K562 (cell line): ENCODE measurements at regions not wholly inside any gene's neighbourhood (a gene's known extent, or its start where the extent isn't known, plus 50 kb on each side); places are given as distances from the start of the nearest gene placed in this dataset.

Experiments used
- ATAC-seq: fragments of 200-7000 bp; cut with Tn5 transposase; 3 replicates; pipeline ENCODE4 v1.9.1; 2020; ENCODE audit warnings: moderate library complexity
- BruUV-seq: library from RNA; stranded (reverse); fragments of 400-500 nt; replicated peaks from 2 replicates; lab custom pipeline; 2021; lab: Mats Ljungman, UMichigan
- CTCF ChIA-PET: fragments of 300-600 bp; formaldehyde crosslinking; extraction: SDS; loops from one replicate; lab custom pipeline; 2021; ENCODE audit warnings: low intra/inter-chr PET ratio; lab: Yijun Ruan, JAX
- POLR2A ChIA-PET: fragments of 300-600, 350-650 bp; sonication (Branson Sonifier 250); formaldehyde crosslinking; extraction: SDS; loops from one replicate; lab custom pipeline; 2021; ENCODE audit warnings: antibody characterized with exemption, inconsistent platforms; lab: Yijun Ruan, JAX
- DNase-seq, 4 experiments: peaks; one replicate each; pipeline versions ENCODE4 v3.0.0 to v3.0.0-alpha.2; 2011 to 2018; ENCODE audit warnings: low spot score in 3 of 4, mixed read lengths in 3 of 4; ENCODE audit errors: extremely low read depth in 1 of 4
- FAIRE-seq: peaks from 2 replicates; lab custom pipeline; 2011; peaks lifted over from hg19 to GRCh38; lab: Jason Lieb, UNC
- H2AFZ ChIP-seq: 2 replicates; pipeline ENCODE4 v1.6.0; 2011; ENCODE audit warnings: low read depth, low read length, control low read depth, inconsistent platforms
- H3K27ac ChIP-seq: fragments of 200-600 bp; 3 replicates; pipeline ENCODE4 v1.8.0; 2011; ENCODE audit warnings: low read depth, mild to moderate bottlenecking, control low read depth, inconsistent platforms, low read length, moderate library complexity, mixed read lengths; ENCODE audit errors: extremely low read depth
- H3K27me3 ChIP-seq, 2 experiments: fragments of 300-600 bp in 1 of 2; 2 replicates in 1 of 2; 3 replicates in 1 of 2; pipeline versions ENCODE4 v1.6.0 to v1.8.0; 2011; ENCODE audit warnings: inconsistent platforms in 2 of 2, low read length in 2 of 2, mild to moderate bottlenecking in 1 of 2, mixed read lengths in 1 of 2, moderate library complexity in 1 of 2; ENCODE audit not compliant: control insufficient read depth in 2 of 2, insufficient read depth in 2 of 2
- H3K36me3 ChIP-seq: fragments of 300-600 bp; 3 replicates; pipeline ENCODE4 v1.8.0; 2011; ENCODE audit warnings: mild to moderate bottlenecking, low read length, inconsistent platforms; ENCODE audit not compliant: control insufficient read depth, insufficient read depth
- H3K4me1 ChIP-seq, 2 experiments: fragments of 200-600 bp in 1 of 2; replicated peaks in 1 of 2; 2 replicates in 1 of 2; 3 replicates in 1 of 2; pipeline versions ENCODE4 v1.5.1 to v1.8.0; 2011; ENCODE audit warnings: inconsistent platforms in 2 of 2, low read length in 2 of 2, mild to moderate bottlenecking in 1 of 2, mixed read lengths in 1 of 2, moderate library complexity in 1 of 2; ENCODE audit not compliant: control insufficient read depth in 2 of 2, insufficient read depth in 2 of 2
- H3K4me2 ChIP-seq: 2 replicates; pipeline ENCODE4 v1.6.1; 2011; ENCODE audit warnings: low read length, control low read depth, inconsistent platforms, mixed read lengths; ENCODE audit not compliant: insufficient read depth
- H3K4me3 ChIP-seq: fragments of 200-600 bp; sonication (generic), shearing (Covaris generic); 2 replicates; pipeline ENCODE4 v1.5.1; 2016; ENCODE audit warnings: control low read depth, inconsistent platforms
- H3K79me2 ChIP-seq: fragments of 200-600 bp; 3 replicates; pipeline ENCODE4 v1.8.0; 2011; ENCODE audit warnings: low read length, inconsistent platforms; ENCODE audit not compliant: control insufficient read depth, insufficient read depth
- H3K9ac ChIP-seq, 2 experiments: 2 replicates each; pipeline versions ENCODE4 v1.6.0 to v1.6.1; 2011; ENCODE audit warnings: low read depth in 2 of 2, low read length in 2 of 2, control low read depth in 1 of 2, inconsistent platforms in 1 of 2, mild to moderate bottlenecking in 1 of 2, mixed read lengths in 1 of 2; ENCODE audit not compliant: insufficient read depth in 1 of 2
- H3K9me1 ChIP-seq: one replicate; pipeline ENCODE4 v1.6.0; 2011; ENCODE audit warnings: inconsistent platforms, mild to moderate bottlenecking, low read length, moderate library complexity; ENCODE audit not compliant: control insufficient read depth, insufficient read depth
- H3K9me3 ChIP-seq: replicated peaks from 2 replicates; pipeline ENCODE4 v1.5.1; 2011; ENCODE audit warnings: low read depth, low read length, inconsistent platforms; ENCODE audit not compliant: control insufficient read depth, insufficient read depth
- H4K20me1 ChIP-seq: replicated peaks from 2 replicates; pipeline ENCODE4 v1.6.1; 2011; ENCODE audit warnings: low read length, inconsistent platforms, mixed read lengths; ENCODE audit not compliant: control insufficient read depth, insufficient read depth
- HDGF ChIP-seq: fragments of 450-650 bp; IDR thresholded peaks from 2 replicates; pipeline ENCODE4 v1.6.1; 2016
- IRF2 ChIP-seq: sonication (generic); formaldehyde crosslinking; IDR thresholded peaks from 2 replicates; pipeline ENCODE4 v1.8.1; 2022; ENCODE audit warnings: mild to moderate bottlenecking, missing genetic modification reagents
- SETDB1 ChIP-seq: IDR thresholded peaks from one replicate; pipeline ENCODE4 v1.6.1; 2012; ENCODE audit warnings: low read length, control low read depth, inconsistent platforms
- TRIM25 ChIP-seq: fragments of 450-650 bp; IDR thresholded peaks from 2 replicates; pipeline ENCODE4 v1.7.0; 2016; ENCODE audit warnings: borderline replicate concordance
- ZC3H11A ChIP-seq: IDR thresholded peaks from 2 replicates; pipeline ENCODE4 v1.6.1; 2012; ENCODE audit warnings: low read depth, low read length, improper control_type of control experiment
- ZFX ChIP-seq: sonication (generic); formaldehyde crosslinking; IDR thresholded peaks from 2 replicates; pipeline ENCODE4 v1.8.0; 2022; ENCODE audit warnings: mild to moderate bottlenecking, missing genetic modification reagents, moderate library complexity
- ZNF644 ChIP-seq: fragments of 200-800 bp; sonication (Bioruptor generic); IDR thresholded peaks from 2 replicates; pipeline ENCODE4 v1.6.1; 2016; ENCODE audit warnings: low read depth, missing genetic modification characterization, missing compliant biosample characterization
- WGBS: fragments of 100-300 bp; shearing (Covaris generic); methylation state at CpG from one replicate; pipeline ENCODE4 v1.1.6; 2016; ENCODE audit warnings: low coverage, mixed read lengths; ENCODE audit not compliant: insufficient coverage; ENCODE audit errors: missing lambda C conversion rate; 5-methylcytosine and 5-hydroxymethylcytosine counted together
- in situ Hi-C: fragments of 300-500 bp; cut with MboI; formaldehyde crosslinking; loops from 4 replicates; pipeline ENCODE4 v1.15.0; 2018; ENCODE audit warnings: inconsistent platforms, mixed read lengths
- intact Hi-C: fragments of 100-400 bp; cut with micrococcal nuclease; formaldehyde crosslinking; loops from 2 replicates; pipeline ENCODE4 v1.14.2; 2022

- ATAC-seq, result no peak
Observed at GRCh38 chr20:40468759-40469158, 220.3 kb downstream of the MAFB start.

More at GRCh38 chr20:40468759-40469158, 220.3 kb downstream of the MAFB start:
- no peaks in the 10 kb centered on the region for H3K27me3 ChIP-seq
- no peaks in the 10 kb centered on the region for H3K9me3 ChIP-seq
- ChIA-PET CTCF (no interaction called here), POLR2A (no interaction called here)
- no peak overlapping the region for H3K4me2 ChIP-seq
- no peaks in the 10 kb centered on the region for H4K20me1 ChIP-seq
- H3K27ac ChIP-seq, result no peak overlapping the region
- H3K9me1 ChIP-seq, result no peaks in the 10 kb centered on the region
- TF ChIP-seq SETDB1 (no peak), TRIM25 (no peak), HDGF (no peak), IRF2 (CRISPR knock-in tag) (no peak), ZC3H11A (no peak), ZFX (CRISPR knock-in tag) (no peak), ZNF644 (tag) (no peak)
- H3K4me3 ChIP-seq, result no peak overlapping the region
- intact Hi-C loops, result no loop called here
- H3K9ac ChIP-seq, result no peak overlapping the region
- in situ Hi-C loops, result no loop called here
- 12% methylated on average over 3 of the region's 3 CpGs for WGBS
- H3K36me3 ChIP-seq, result no peaks in the 10 kb centered on the region
- BruUV-seq, result no TSS peak
- no peak overlapping the region for H2AFZ ChIP-seq
- no peak for DNase-seq
- no peaks in the 10 kb centered on the region for H3K4me1 ChIP-seq
- no peaks in the 10 kb centered on the region for H3K79me2 ChIP-seq
- no peak for FAIRE-seq
